Right lung (tissue), 2 donors: ENCODE measurements at regions not wholly inside any gene's neighbourhood (a gene's known extent, or its start where the extent isn't known, plus 50 kb on each side); places are given as distances from the start of the nearest gene placed in this dataset.
A peak's percentile ranks its signal among the peaks of the same experiment; 100 is the strongest.
"Not testable (repeated sequence)": the region's sequence is repeated elsewhere in the genome, so short reads cannot be mapped to it uniquely, and the experiment has no call there.

Experiments used
- DNase-seq, 2 donors: peaks; one replicate each; pipeline ENCODE4 v3.0.0-alpha.2; 2013

DNA sequence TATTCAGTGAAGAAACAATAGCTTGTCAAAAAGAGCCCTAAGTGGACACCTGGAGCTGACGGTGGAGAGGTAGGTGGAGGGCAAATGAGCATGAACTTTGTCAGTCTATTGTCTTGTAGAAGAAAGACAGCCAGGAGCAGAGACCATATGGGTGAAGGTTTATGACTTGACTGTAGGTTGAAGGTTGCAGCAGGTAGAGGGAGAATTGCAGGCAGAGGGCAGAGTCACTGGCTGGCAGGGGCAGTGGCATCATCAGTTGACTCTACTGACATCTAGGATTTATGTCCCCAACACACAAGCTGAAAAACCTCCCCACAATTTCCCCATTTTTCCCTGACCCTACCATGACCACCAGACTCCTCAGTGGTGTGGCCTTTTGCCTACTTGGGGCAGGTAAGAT, 243.6 kb upstream of the PRSS58 start:
- DNase-seq = no peak

DNA sequence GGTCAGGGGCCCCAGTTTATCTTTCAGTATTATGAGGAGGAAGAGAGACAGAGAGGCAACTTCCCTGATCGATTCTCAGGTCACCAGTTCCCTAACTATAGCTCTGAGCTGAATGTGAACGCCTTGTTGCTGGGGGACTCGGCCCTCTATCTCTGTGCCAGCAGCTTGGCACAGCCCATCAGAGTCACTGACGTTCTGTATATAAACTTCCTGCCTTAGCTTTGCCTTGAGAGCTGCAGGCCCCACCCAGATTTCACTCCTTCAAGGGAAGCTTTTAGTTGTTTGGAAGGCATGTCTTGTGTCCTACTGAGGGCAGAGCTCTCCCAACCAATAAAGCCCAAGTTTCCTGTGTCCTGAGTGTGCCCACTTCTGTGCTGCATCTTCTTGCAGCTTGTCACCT, 242.5 kb upstream of the PRSS58 start:
- no peak for DNase-seq

DNA sequence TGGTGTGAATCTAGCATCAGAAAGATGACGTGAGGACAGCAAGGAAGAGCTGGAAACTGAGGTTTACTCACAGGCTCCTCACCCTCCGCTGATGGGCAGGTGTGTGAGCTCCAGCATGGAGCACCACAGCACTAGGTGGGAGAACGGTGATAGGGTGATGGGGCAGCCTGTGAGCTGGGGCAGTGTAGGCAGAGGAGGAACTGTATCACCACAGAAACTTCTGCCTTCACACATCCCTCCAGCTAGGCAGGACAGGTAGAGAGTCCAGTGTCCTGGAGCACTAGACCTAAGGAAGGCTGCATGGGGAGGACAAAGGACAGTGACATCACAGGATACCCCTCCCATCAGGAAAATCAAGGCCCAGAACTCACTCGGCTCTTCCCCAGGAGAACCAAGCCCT, 241.8 kb upstream of the PRSS58 start:
- no peak for DNase-seq

DNA sequence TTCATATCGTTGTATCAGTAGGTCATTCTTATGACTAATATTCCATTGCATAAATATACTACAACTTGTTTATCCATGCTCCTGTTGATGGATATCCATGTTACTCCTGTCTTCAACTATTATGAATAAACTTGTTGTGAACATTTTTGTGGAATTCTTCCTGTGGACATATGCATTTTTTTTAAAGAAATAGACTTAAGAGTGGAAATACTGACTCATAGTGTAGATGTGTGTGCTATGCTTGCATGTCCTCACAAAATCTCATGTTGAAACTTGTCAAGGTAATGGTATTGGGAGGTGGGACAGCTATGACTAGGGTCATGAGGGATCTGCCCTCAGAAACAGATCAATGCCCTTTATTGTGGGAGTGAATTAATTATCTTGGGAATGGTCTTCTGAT, 240.5 kb upstream of the PRSS58 start:
- no peak for DNase-seq

DNA sequence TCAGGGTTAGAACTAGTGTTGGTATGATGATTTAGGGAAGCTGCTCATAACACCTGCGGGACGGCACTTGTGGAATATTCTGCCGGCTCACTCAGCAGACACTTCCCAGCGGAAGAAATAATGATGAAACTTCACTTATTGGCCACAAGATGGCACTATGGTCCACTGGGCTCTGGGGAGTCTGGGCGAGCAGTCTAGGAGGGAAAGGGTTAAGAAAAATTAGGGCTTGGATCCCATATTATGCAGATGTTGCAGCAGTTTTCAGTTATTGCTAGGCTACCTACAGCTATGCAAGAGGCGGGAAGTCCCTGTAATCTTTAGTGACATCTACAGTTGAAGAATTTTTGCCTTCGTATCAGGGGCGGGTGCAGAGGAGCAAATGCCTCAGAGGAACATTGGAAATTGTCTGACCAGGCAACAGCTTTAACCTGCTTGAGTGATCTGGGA, 238.7 kb upstream of the PRSS58 start:
- DNase-seq = no peak

DNA sequence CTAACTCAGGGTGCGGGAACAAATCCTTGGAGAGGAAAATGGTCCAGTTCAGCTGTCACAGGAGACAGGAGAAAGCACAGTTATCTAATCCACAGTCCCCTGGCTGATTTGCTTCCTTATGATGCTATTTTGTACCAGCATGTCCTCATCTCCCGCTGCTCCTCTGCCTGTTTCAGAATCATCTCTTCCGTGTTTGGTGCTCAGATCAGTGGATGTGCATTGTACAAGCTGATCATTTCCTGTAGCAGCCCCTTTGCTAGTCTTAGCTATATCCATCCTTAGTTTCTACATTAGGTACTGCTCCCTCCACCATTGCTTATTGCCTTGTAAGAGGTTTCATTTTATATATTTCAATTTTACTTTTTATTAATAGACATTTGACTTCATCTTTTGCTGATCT, 238.0 kb upstream of the PRSS58 start:
- not testable (repeated sequence) for DNase-seq

DNA sequence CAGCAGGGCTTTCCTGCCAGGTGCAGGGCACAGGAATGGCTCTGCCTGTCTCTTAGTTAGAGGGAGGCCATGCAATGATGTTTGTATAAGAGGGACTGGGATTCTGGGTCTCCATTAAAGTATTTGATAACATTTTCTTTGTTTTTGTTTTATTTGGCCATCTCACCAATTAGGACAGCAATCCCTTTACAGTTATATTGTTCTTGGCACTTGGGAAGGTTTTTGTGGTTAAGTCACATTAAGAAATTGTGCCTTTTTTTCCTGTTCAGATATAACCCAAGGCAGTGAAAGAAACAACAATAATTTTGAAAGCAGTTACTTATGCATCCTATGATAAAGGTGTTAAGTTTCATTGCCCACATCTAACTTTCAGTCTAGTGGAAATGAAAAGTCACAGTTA, 237.4 kb upstream of the PRSS58 start:
- DNase-seq = not testable (repeated sequence)

DNA sequence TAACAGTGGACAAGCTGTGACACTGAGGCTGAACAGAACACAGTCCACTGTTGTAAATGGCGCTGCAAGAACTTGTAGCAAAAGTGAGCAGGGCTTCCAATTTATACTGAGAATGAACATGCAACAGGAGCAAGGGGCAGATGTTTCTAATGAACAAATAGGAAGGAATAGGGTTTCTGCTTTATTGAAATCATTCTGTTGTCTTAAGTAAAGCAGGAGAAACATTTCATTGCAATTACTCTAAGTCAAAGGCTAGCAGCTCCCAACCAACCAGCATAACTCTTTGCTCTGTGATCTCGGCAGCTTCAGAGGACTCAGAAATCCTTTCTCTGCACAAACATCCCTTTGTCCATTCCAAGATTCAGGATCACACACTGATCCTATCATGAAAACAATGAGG, 236.2 kb upstream of the PRSS58 start:
- DNase-seq = no peak

DNA sequence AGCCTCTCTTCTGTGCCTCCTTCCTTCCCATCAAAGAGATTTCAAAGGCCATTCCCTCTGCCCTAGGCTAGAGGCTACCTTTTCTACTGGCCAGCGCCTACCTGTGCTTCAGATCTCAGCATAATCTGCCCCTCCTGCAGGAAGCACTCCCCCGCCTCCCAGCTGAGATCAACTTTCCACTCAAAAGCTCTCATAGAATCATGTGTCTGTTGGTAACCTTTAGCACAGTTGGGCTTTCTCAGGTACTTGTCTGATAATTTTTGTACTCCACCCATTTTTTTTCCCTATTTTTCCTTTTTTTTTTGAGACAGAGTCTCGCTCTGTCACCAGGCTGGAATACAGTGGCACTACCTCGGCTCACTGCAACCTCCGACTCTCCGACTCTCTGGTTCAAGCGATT, 231.0 kb upstream of the PRSS58 start:
- DNase-seq = no peak

DNA sequence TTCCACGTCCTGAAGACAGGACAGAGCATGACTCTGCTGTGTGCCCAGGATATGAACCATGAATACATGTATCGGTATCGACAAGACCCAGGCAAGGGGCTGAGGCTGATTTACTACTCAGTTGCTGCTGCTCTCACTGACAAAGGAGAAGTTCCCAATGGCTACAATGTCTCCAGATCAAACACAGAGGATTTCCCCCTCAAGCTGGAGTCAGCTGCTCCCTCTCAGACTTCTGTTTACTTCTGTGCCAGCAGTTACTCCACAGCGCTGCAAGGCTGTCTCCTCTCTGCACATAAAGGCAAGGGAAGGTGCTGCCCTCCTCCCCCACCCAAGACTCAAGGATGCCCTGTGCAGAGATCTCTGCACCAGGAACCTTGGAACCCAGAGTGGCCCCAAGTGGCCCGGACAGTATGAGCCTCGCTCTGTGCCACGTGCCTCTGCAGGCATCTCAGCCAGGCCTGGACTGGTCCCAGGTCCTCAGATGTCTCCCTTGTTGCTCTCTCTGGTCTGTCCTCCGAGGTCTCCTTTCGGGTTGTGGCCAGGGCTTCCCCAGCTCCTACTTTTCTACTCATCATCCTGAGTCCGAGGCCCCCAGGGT, 230.3 kb upstream of the PRSS58 start:
- DNase-seq = no peak

DNA sequence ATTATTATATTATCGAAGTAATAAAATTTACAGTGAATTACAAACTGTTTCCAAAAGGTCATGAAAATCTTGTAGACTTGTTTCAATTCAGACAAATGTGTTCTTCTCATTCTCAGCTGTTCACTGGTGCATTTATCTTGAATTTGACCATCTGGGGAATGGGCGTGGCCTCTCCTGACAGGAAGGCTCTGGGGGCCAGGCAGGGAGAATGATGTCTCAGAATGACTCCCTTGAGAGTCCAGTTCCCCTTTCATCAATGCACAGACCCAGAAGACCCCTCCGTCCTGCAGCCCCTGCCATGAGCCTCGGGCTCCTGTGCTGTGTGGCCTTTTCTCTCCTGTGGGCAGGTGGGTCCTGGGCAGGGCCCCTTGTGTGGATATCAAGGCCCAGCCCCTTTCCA, 229.7 kb upstream of the PRSS58 start:
- DNase-seq = not testable (repeated sequence)

DNA sequence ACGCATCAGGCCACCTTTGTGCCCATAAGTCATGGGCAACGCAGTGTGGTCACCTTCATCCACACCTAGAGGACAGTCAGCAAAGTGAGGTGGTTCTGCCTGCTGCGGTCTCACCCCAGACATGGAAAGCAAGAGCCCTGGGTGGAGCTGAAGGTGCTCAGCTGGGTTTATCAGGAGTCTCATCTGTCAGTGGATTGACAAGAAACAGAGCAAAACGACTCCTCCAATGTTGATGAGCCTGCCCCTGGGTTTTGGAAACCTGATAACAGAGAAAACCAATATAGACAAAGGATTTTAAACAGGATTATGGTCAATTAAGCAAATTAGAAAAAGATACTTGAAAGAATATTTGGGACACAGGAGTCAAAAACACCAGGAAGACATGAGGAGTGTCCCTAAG, 229.3 kb upstream of the PRSS58 start:
- no peak for DNase-seq

DNA sequence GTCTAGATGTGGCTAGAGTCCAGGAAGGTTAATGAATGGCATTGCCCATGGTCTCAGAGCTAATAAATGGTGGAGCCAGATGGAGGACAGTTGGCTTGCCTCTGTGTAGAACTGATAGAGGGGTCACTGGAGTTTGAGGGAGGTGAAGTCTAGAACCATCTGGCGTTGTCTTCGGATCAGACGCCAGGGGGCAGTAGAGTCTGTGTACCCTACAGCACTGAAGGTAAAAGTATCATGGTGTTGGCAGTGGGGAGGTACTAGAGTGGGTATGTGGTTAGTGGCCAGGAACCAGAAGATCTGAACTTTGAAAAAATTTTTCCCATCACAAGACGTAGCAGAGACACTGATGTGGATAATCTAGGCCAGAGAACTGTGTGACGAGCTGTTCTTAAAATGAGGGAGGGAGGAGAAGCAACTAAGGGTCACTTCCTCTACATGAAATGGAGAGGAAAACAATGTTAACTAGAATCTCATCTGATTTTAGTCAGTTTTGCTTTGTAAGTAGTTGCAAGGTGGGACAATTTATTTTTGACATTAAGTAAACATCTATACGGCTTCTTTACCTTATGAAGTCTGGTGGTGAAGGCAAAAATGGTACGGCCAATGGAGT, 227.9 kb upstream of the PRSS58 start:
- no peak for DNase-seq

DNA sequence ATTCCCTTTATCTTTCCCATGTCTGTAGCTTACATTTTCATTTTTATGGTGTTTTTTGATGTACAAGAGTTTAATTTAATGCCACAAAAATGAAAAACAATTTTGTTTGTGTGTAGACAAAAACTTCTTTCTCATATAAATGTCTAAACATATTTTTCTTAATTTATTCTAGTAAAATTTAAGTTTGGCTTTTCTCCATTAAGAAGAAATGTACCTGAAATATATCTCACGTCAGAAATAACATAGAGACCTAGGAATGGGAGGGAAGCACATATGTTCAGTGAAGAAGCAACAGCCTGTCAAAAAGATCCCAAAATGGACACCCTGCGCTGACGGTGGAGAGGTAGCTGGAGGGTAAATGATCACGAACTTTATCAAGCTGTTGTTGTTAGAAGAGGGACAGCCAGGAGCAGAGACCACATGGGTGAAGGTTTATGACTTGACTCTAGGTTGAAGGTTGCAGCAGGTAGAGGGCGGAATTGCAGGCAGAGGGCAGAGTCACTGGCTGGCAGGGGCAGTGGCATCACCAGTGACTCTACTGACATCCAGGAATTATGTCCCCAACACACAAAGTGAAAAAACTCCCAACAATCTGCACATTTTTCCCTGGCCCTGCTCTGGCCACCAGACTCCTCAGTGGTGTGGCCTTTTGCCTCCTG, 225.9 kb upstream of the PRSS58 start:
- DNase-seq = no peak

DNA sequence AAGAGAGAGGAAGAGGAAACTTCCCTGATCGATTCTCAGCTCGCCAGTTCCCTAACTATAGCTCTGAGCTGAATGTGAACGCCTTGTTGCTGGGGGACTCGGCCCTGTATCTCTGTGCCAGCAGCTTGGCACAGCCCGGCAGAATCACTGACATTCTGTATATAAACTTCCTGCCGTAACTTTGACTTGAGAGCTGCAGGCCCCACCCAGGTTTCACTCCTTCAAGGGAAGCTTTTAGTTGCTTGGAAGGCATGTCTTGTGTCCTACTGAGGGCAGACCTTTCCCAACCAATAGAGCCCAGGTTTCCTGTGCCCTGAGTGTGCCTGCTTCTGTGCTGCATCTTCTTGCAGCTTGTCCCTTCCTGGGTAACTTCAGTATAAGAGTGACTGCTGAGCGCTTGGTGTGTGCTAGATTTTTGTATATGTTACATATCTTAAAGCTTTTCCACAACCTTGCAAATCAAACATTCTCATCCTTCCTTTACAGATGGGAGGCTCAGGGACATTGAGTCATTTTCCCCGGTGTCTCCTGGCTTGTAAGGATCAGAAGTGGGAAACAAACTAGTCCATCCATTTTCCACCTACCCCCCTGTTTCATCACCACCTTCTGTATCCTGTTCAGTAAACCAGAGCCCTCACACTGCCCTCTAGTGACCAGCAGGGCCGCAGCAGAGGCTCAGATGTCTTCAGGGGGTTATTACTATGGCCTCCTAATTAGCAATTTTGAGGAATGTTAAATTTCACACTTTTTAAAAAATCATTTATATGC, 225.2 kb upstream of the PRSS58 start:
- no peak for DNase-seq

DNA sequence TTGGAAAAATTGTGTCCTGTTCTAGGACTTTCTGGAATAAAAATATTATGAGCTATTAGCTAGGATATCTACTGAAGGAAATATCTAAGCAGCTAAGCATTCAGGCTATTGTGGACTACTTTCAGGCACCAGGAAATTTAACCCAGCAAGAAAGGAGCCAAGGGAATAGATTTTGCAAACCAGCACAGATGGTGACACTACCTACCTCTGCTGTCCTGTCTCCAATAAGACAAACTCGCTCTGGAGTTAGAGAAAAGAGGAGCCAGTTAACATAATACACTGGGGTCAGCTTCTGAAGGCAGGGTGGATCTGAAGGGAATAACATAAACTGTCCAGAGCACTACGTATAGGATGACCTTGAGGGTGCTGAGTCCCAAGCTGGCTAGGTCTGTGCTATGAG, 223.7 kb upstream of the PRSS58 start:
- DNase-seq = no peak

DNA sequence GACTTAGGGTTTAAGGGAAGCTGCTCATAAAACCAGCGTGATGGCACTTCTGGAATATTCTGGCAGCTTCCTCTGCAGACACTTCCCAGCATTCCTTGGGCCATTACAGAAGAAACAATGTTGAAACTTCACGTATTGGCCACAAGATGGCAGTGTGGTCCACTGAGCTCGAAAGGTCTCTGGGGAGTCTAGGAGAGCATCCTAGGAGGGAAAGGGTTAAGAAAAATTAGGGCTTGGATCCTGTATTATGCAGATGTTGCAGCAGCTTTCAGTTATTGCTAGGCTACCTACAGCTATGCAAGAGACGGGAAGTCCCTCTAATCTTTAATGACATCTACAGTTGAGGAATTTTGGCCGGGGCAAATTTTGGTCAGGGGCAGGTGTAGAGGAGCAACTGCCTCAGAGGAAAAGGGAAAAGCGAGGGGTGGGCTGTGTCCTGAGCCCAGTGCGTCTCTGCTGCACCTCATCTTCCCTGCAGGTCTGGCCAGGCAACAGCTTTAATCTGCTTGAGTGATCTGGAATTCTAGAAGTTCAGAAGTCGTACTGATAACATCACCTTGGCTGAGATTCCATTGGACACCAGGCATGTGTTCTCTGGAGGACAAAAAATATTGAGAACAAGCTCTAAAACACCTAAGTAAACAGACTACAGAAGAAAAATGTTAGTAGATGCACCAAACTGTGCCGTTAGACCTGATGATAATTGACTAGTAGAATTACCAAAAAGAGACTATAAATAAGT, 220.8 kb upstream of the PRSS58 start:
- DNase-seq = peak in 1 of 2 donors; percentile 10

DNA sequence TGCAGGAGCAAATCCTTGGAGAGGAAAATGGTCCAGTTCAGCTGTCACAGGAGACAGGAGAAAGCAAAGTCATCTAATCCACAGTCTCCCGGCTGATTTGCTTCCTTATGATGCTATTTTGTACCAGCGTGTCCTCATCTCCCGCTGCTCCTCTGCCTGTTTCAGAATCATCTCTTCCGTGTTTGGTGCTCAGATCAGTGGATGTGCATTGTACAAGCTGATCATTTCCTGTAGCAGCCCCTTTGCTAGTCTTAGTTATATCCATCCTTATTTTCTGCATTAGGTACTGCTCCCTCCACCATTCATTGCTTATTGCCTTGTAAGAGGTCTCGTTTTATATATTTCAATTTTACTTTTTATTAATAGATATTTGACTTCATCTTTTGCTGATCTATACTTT, 219.9 kb upstream of the PRSS58 start:
- not testable (repeated sequence) for DNase-seq

DNA sequence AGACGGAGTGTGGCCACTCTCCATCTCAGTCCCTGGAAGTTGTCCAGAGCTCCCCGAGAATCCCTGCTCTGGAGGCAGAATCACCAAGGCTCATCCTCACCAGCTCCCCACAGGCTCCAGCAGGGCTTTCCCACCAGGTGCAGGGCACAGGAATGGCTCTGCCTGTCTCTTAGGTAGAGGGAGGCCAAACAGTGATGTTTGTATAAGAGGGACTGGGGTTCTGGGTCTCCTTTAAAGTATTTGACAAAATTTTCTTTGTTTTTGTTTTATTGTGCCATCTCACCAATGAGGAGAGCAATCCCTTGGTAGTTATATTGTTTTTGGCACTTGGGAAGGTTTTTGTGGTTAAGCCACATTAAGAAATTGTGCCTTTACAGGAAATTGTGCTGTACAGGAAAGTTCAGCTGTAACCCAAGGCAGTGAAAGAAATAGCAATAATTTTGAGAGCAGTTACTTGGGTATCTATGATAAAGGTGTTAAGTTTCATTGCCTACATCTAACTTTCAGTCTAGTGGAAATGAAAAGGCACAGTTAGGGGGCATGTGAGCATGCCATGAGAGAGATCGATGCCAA, 219.3 kb upstream of the PRSS58 start:
- no peak for DNase-seq

DNA sequence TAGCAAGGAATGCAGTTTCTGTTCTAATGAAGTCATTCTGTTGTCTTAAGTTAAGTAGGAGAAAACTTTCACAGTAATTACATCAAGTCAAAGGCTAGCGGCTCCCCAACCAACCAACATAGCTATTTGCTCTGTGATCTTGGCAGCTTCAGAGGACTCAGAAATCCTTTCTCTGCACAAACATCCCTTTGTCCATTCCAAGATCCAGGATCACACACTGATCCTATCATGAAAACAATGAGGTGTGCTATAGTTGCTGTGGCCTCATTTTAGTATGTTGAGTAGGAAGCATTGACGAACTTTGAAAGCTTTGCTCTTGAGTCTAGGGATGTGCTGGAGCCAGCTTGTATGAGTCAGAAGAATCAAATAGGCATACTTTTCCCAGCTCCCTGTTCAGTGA, 218.2 kb upstream of the PRSS58 start:
- no peak for DNase-seq

DNA sequence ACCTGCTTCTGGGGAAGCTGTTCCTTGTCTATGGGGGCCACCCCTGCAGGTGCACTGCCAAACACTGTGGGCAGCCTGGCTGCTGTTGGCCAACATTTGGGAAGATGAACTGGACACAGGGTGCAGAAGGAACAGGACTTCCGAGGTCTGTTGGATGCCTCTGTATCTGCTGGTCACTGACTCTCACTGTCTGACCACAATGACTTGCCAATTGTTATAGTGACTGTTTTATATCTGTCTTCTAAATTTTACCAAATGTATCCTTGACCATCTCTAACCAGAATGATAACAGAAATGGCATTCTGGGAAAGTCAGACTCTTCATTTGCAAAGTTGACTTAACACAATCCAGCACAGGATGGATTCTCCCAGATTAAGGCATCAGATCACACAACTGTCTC, 214.0 kb upstream of the PRSS58 start:
- DNase-seq = no peak

DNA sequence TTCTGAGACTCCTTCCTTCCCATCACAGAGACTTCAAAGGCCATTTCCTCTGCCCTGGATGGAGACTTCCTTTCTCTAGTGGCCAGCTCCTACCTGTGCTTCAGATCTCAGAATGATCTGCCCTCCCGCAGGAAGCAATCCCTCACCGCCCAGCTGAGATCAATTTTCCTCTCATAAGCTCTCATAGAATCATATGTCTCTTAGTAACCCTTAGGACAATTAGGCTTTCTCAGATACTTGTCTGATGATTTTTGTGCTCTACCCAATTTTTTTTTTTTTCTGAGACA, 212.6 kb upstream of the PRSS58 start:
- no peak for DNase-seq
